SH-SY5Y (cell line): ENCODE measurements at regions not wholly inside any gene's neighbourhood (a gene's known extent, or its start where the extent isn't known, plus 50 kb on each side); places are given as distances from the start of the nearest gene placed in this dataset.

Experiments
- GATA2 ChIP-seq: IDR thresholded peaks from 2 replicates; pipeline ENCODE4 v1.6.1; 2011; ENCODE audit warnings: mild to moderate bottlenecking, low read depth, low read length
- GATA3 ChIP-seq: IDR thresholded peaks from 2 replicates; pipeline ENCODE4 v1.6.1; 2011; ENCODE audit warnings: low read depth, mild to moderate bottlenecking, low read length, moderate library complexity

- no peak for TF ChIP-seq GATA2
- TF ChIP-seq GATA3, result no peak
These were observed 322.2 kb downstream of the TMEM121 start for GRCh38 chr14:105848570-105848969.
